ENCODE measurements at regions not wholly inside any gene's neighbourhood (a gene's known extent, or its start where the extent isn't known, plus 50 kb on each side); places are given as distances from the start of the nearest gene placed in this dataset.

GRCh38 chr2:147366279-147366678 is 478.6 kb upstream of the ACVR2A start:
- no peak for DNase-seq (ENCODE audit: low read depth in 2 of 2)

GRCh38 chr2:147365622-147366021 is 479.2 kb upstream of the ACVR2A start:
- no peak for DNase-seq (ENCODE audit: low read depth in 2 of 2)

- DNase-seq (ENCODE audit: low read depth in 2 of 2): no peak
Measured at GRCh38 chr2:147364597-147364996, 480.2 kb upstream of the ACVR2A start.

GRCh38 chr2:147363181-147363580 is 481.6 kb upstream of the ACVR2A start:
- no peak for DNase-seq (ENCODE audit: low read depth in 2 of 2)

GRCh38 chr2:147358375-147358774 is 486.5 kb upstream of the ACVR2A start:
- no peak for DNase-seq (ENCODE audit: low read depth in 2 of 2)

GRCh38 chr2:147356157-147356556 is 488.7 kb upstream of the ACVR2A start:
- no peak for DNase-seq (ENCODE audit: low read depth in 2 of 2)

- no peak for DNase-seq (ENCODE audit: low read depth in 2 of 2)
Measured at GRCh38 chr2:147355706-147356105, 489.1 kb upstream of the ACVR2A start.

GRCh38 chr2:147353072-147353381 is 491.8 kb upstream of the ACVR2A start:
- DNase-seq (ENCODE audit: low read depth in 2 of 2): no peak

- no peak for DNase-seq (ENCODE audit: low read depth in 2 of 2)
Measured at GRCh38 chr2:147352264-147353071, 492.4 kb upstream of the ACVR2A start.

- DNase-seq (ENCODE audit: low read depth in 2 of 2): no peak
Measured at GRCh38 chr2:147351784-147352183, 493.0 kb upstream of the ACVR2A start.

- no peak for DNase-seq (ENCODE audit: low read depth in 2 of 2)
Measured at GRCh38 chr2:147348931-147349555, 495.8 kb upstream of the ACVR2A start.

- no peak for DNase-seq (ENCODE audit: low read depth in 2 of 2)
Measured at GRCh38 chr2:147346142-147346541, 498.7 kb upstream of the ACVR2A start.

GRCh38 chr2:147345246-147345645 is 499.6 kb upstream of the ACVR2A start:
- DNase-seq (ENCODE audit: low read depth in 2 of 2): no peak

GRCh38 chr2:147342329-147342728 is 502.5 kb upstream of the ACVR2A start:
- no peak for DNase-seq (ENCODE audit: low read depth in 2 of 2)

GRCh38 chr2:147331790-147332419 is 512.9 kb upstream of the ACVR2A start:
- no peak for DNase-seq (ENCODE audit: low read depth in 2 of 2)

- no peak for DNase-seq (ENCODE audit: low read depth in 2 of 2)
Measured at GRCh38 chr2:147330925-147331324, 513.9 kb upstream of the ACVR2A start.

GRCh38 chr2:147327613-147328012 is 517.2 kb upstream of the ACVR2A start:
- DNase-seq (ENCODE audit: low read depth in 2 of 2): no peak

GRCh38 chr2:147325990-147326389 is 518.8 kb upstream of the ACVR2A start:
- no peak for DNase-seq (ENCODE audit: low read depth in 2 of 2)

- no peak for DNase-seq (ENCODE audit: low read depth in 2 of 2)
Measured at GRCh38 chr2:147320146-147320545, 524.7 kb upstream of the ACVR2A start.

- no peak for DNase-seq (ENCODE audit: low read depth in 2 of 2)
Measured at GRCh38 chr2:147311058-147311430, 533.8 kb upstream of the ACVR2A start.

- no peak for DNase-seq (ENCODE audit: low read depth in 2 of 2)
Measured at GRCh38 chr2:147310335-147311057, 534.3 kb upstream of the ACVR2A start.

GRCh38 chr2:147297820-147298219 is 547.0 kb upstream of the ACVR2A start:
- no peak for DNase-seq (ENCODE audit: low read depth in 2 of 2)
